HFFc6 (cell line): ENCODE measurements at regions not wholly inside any gene's neighbourhood (a gene's known extent, or its start where the extent isn't known, plus 50 kb on each side); places are given as distances from the start of the nearest gene placed in this dataset.
"Not testable (repeated sequence)": the region's sequence is repeated elsewhere in the genome, so short reads cannot be mapped to it uniquely, and the experiment has no call there.

Source experiments
- DNase-seq: peaks from one replicate; pipeline ENCODE4 v3.0.0-alpha.2; 2018
- H3K27ac Mint-ChIP-seq: 2 replicates; pipeline ENCODE4 v1.8.0; 2020; ENCODE audit warnings: mild to moderate bottlenecking, mixed read lengths
- H3K27me3 Mint-ChIP-seq: 2 replicates; pipeline ENCODE4 v1.8.0; 2021; ENCODE audit warnings: mild to moderate bottlenecking, moderate library complexity, mixed read lengths; ENCODE audit not compliant: insufficient read depth
- H3K36me3 Mint-ChIP-seq: 2 replicates; pipeline ENCODE4 v1.8.0; 2021; ENCODE audit warnings: low read depth, mixed read lengths
- H3K4me1 Mint-ChIP-seq: 2 replicates; pipeline ENCODE4 v1.8.0; 2020; ENCODE audit warnings: low read depth, mixed read lengths
- H3K4me3 Mint-ChIP-seq: 2 replicates; pipeline ENCODE4 v1.8.0; 2020; ENCODE audit warnings: mild to moderate bottlenecking, moderate library complexity, mixed read lengths
- H3K9me3 Mint-ChIP-seq: 2 replicates; pipeline ENCODE4 v1.8.0; 2020; ENCODE audit warnings: mild to moderate bottlenecking, mixed read lengths
- TF ChIP-seq, protein P1 (sequence below): fragments of 200-600 bp; sonication (generic); IDR thresholded peaks from 2 replicates; pipeline ENCODE4 v1.5.0; 2021; ENCODE audit warnings: antibody characterized with exemption, mild to moderate bottlenecking

GRCh38 chr4:189721016-189721993, 219.4 kb upstream of the FRG1 start:
- DNase-seq, H3K36me3 Mint-ChIP-seq, H3K4me1 Mint-ChIP-seq, H3K27me3 Mint-ChIP-seq: not testable (repeated sequence)
- H3K9me3 Mint-ChIP-seq: peaks cover 31% of the 10 kb centered on the region
- peak overlapping the region; percentile 72; the same call in 1 of the 2 replicates for H3K4me3 Mint-ChIP-seq
- TF ChIP-seq, protein P1, sequence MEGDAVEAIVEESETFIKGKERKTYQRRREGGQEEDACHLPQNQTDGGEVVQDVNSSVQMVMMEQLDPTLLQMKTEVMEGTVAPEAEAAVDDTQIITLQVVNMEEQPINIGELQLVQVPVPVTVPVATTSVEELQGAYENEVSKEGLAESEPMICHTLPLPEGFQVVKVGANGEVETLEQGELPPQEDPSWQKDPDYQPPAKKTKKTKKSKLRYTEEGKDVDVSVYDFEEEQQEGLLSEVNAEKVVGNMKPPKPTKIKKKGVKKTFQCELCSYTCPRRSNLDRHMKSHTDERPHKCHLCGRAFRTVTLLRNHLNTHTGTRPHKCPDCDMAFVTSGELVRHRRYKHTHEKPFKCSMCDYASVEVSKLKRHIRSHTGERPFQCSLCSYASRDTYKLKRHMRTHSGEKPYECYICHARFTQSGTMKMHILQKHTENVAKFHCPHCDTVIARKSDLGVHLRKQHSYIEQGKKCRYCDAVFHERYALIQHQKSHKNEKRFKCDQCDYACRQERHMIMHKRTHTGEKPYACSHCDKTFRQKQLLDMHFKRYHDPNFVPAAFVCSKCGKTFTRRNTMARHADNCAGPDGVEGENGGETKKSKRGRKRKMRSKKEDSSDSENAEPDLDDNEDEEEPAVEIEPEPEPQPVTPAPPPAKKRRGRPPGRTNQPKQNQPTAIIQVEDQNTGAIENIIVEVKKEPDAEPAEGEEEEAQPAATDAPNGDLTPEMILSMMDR: peak; percentile 7; the same call in 1 of the 2 replicates
- peak overlapping the region; percentile 52; the same call in 1 of the 2 replicates for H3K27ac Mint-ChIP-seq

DNA sequence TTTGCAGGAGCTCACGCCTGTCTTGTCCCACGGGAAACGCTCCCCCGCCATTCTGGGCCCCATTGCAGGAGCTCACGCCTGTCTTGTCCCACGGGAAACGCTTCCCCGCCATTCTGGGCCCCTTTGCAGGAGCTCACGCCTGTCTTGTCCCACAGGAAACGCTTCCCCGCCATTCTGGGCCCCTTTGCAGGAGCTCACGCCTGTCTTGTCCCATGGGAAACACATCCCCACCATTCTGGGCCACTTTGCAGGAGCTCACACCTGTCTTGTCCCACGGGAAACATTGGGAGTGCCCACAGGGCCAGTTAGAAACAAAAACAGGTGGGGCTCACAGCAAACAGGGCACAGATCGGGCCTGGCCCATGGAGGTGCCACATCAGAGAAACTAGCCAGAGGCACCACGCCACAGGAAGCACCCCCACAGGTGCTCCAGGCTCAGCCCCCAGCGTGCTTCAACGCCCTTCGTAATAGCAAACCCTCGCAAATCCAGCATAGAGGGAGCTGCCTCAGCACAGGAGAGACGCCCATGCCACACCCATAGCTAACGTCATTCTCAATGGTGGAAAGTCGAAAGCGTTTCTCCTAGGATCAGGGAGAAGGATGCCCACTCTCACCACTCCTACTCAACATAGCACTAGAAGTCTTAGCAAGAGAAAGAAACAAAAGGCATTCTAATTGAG, 218.2 kb upstream of the FRG1 start:
- H3K27me3 Mint-ChIP-seq, H3K4me3 Mint-ChIP-seq, H3K4me1 Mint-ChIP-seq, H3K36me3 Mint-ChIP-seq, H3K27ac Mint-ChIP-seq: not testable (repeated sequence)
- peak; percentile 35 for DNase-seq
- H3K9me3 Mint-ChIP-seq: peaks cover 31% of the 10 kb centered on the region

DNA sequence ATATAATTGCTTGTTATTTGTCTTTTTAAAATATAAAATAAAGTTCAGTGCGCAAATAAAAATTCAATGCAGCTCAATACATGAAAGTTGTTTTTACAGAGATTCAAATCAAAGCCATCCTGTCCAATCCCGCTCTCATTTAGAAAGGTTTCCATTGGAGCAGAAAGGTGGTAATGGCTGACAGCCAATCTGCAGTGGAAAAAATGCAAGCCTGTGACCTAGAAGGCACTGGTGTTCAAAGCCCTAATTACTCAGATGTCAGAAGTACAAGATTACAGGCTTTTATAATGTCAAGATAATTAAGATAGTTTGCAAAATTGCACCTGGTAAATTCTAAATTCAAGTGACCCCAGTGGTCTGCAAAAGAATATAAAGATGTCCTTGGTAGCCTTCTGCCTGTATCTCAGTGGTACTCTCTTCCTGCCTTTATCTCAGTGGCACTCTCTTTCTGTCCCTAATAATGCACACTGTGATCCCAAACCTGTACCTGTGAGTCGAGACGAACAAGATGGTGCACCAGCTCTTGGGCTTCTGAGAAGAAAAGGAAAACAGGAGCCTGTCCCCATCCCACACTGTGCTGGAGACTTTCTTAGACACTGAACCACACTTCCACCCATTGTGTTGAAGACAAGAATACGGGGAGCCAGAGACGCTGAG, 212.6 kb upstream of the FRG1 start:
- DNase-seq: not testable (repeated sequence)

GRCh38 chr4:189731989-189732388, 208.7 kb upstream of the FRG1 start:
- not testable (repeated sequence) for H3K27ac Mint-ChIP-seq, H3K4me1 Mint-ChIP-seq, DNase-seq, H3K36me3 Mint-ChIP-seq, H3K27me3 Mint-ChIP-seq, H3K4me3 Mint-ChIP-seq
- peaks cover 39% of the 10 kb centered on the region for H3K9me3 Mint-ChIP-seq

More for the DNA sequence above, 212.6 kb upstream of the FRG1 start:
- H3K36me3 Mint-ChIP-seq, H3K4me3 Mint-ChIP-seq, H3K27ac Mint-ChIP-seq, H3K4me1 Mint-ChIP-seq, H3K27me3 Mint-ChIP-seq: not testable (repeated sequence)
- peaks cover 25% of the 10 kb centered on the region for H3K9me3 Mint-ChIP-seq

DNA sequence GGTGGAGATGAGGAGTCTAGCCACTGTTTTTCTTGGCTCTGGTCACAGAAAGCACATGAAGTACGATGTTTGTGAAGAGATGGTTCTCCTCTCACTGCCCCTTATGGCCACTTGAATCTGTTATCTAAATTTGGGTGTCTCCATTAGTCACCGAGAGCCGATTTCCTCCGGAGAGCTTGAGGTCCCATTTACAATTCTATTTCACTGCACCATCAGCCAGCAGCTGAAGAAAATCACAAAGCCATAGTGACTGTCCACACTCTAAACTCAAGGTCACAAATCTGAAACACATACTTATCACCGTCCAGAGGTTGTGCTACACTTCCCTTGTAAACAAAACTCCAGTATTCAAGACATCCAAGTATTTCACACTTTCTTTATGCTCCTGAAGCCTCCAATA, 207.2 kb upstream of the FRG1 start:
- not testable (repeated sequence) for H3K27me3 Mint-ChIP-seq, H3K36me3 Mint-ChIP-seq, H3K4me1 Mint-ChIP-seq, H3K27ac Mint-ChIP-seq, DNase-seq, H3K4me3 Mint-ChIP-seq
- peaks cover 47% of the 10 kb centered on the region for H3K9me3 Mint-ChIP-seq

- H3K36me3 Mint-ChIP-seq, H3K4me3 Mint-ChIP-seq, H3K27me3 Mint-ChIP-seq, H3K27ac Mint-ChIP-seq, H3K4me1 Mint-ChIP-seq: not testable (repeated sequence)
- peaks cover 50% of the 10 kb centered on the region for H3K9me3 Mint-ChIP-seq
- peak; percentile 0 for DNase-seq
Measured at GRCh38 chr4:189734648-189735267, 205.9 kb upstream of the FRG1 start.

DNA sequence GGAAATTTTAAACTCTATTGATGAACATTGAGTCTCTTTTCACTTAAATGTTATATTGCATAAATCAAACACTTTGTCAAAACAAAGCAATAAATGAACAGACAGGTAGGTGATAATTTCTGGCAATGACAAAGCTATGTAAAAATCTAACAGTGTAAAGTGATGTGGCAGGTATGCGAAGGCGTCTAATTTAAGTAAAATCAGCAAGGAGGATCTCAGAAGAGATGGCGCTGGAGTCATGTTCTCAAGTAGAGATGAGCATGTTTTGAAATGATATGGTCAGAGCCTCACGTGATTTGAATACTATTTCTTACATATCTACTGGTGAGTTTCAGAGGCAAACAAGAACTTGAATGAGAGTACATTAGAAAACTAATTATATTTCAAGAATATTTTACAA, 204.0 kb upstream of the FRG1 start:
- H3K4me1 Mint-ChIP-seq, H3K27ac Mint-ChIP-seq, DNase-seq, H3K36me3 Mint-ChIP-seq, H3K4me3 Mint-ChIP-seq, H3K27me3 Mint-ChIP-seq: not testable (repeated sequence)
- H3K9me3 Mint-ChIP-seq: peaks cover 63% of the 10 kb centered on the region

DNA sequence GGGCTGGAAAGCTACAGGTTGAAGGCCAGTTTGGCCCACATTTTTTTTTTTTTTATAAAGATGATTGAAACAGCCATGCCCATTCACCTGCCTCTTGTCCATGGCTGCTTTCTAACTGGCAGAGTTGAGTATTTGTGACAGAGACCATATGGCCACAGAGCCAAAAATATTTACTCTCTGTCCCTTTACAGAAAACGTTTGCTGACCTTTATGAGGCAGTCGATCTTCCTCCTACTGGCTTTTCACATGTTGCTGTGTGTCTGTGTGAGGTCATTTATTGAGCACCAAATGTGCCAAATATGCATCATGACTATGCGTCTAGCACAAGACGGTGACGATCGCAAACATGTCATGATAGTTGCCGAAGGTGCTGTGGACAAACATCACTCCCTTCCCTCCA, 200.6 kb upstream of the FRG1 start:
- not testable (repeated sequence) for H3K27me3 Mint-ChIP-seq, H3K4me3 Mint-ChIP-seq, H3K36me3 Mint-ChIP-seq, H3K4me1 Mint-ChIP-seq, H3K27ac Mint-ChIP-seq, DNase-seq
- H3K9me3 Mint-ChIP-seq: peaks cover 68% of the 10 kb centered on the region
